Left renal pelvis (tissue), 4 donors: ENCODE measurements at regions not wholly inside any gene's neighbourhood (a gene's known extent, or its start where the extent isn't known, plus 50 kb on each side); places are given as distances from the start of the nearest gene placed in this dataset.
A peak's percentile ranks its signal among the peaks of the same experiment; 100 is the strongest.

Experiments used
- DNase-seq, 4 donors: peaks; one replicate each; pipeline ENCODE4 v3.0.0-alpha.2; 2013; ENCODE audit warnings: low read depth in 4 of 4, low spot score in 3 of 4

DNA sequence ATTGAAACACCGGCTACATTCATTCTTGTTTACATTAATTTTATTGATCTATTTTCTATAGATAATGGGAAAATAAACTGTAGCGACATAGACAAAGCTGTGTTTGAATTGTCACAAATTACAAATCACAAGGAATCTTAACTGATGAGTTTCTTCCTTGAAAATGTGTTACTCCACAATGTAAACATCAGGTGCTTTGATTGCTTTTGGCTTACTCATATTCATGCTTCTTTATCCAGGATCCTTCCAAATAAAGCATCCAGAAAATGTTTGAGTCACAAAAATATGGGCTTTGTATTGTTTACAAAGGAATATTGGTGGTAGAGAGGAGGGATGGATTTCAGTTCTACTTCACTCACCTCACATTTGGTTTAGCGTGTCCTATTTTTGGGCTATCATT, 64.0 kb downstream of the BMP2 start:
- no peak for DNase-seq

DNA sequence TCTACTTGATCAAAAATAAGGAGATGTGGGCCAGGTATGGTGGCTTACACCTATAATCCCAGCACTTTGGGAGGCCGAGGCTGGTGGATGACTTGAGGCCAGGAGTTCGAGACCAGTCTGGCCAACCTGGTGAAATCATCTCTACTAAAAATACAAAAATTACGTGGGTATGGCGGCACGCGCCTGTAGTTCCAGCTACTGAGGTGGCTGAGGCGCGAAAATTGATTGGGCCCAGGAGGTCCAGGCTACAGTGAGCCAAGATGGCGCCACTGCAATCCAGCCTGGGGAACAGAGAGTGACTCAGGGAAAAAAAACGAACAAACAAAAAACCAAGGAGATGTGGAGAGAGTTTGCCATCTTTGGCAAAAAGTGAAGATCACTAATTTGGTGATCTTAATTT, 65.3 kb downstream of the BMP2 start:
- DNase-seq, result no peak

GRCh38 chr20:6835609-6836008, 68.1 kb downstream of the BMP2 start:
- DNase-seq, result no peak

DNA sequence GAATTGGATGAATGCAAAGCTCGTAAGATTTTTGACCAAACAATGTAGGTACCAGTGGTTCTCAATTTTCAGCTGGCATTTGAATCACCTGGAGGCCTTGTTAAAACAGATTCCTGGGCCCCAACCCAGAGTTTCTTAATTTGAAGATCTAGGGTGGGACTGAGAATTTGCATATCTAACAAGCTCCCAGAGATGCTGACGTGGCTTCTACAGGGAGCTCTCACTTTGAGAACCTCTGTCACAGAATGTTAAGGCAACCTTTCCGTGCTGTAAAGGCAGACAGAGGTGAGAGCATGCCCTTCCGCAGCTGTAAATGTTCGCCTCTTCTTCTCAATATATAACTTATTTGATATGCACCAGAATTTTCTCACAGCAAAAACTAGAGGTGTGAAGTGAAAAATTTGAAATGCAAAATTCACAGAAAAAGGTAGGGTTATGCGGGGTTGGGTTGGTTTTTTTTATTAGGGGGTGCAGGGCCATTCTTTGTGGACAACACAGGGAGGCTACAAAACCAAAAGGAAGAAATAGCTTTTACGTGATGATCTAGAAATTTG, 69.4 kb downstream of the BMP2 start:
- no peak for DNase-seq

GRCh38 chr20:6837730-6838129, 70.2 kb downstream of the BMP2 start:
- DNase-seq, result no peak

GRCh38 chr20:6838181-6838826, 70.8 kb downstream of the BMP2 start:
- peak in 1 of 4 donors; percentile 30 for DNase-seq

- DNase-seq, result no peak
Observed at GRCh38 chr20:6841128-6841527, 73.6 kb downstream of the BMP2 start.

DNA sequence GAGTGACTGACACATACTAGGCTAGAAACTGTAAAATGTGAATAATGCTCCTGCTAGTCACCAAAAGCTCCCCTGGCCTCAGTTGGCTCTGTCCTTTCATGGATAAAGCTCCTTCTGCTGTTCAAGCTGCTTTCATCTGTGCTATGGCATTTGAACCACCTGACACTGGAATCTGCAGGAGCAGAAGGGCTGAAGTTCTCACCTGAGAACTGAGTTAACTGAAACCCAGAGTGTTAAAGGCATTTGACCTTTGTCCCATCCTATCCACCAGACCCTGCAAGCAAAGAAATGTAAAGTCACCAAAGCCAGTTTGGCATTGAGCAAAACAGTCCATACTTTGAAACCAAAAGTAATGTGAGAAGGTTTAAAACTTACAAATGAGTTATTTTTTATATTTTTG, 77.7 kb downstream of the BMP2 start:
- DNase-seq, result no peak

DNA sequence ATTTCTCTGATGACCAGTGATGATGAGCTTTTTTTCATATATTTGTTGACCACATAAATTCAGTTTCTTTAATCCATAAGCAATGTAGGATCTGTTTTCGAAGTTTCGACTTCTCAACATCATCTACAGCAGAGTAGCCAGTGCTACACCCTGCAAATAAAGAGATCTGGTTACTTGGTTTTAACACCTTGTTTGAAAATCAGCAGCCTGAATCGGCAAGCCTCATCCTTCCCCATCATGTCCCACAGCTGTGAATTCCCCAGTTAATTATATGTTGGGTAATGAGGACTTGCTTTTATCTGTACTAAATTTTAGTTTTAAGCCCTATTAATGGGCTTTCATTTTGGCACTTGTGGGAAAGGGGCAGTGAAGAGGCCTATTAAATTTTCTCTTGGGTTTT, 80.6 kb downstream of the BMP2 start:
- DNase-seq, result no peak

DNA sequence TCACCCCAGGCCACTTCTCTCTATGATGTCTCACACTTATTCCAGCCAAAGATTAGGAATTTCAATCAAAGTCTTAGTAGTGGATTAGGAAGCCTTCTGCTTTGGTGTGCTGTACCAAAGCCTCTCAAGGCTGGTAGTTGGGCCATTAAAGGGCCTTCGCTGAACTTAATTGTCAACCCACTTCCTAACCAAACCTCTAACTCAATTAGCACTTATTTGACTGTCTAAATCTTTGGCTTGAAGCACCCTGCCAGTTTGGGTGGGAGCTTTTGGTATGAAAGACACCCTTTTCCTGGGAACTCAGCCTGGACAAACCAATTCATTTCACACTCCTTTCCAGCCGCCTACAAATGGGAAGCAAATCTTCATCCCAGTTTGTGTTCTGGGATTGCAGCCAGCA, 81.5 kb downstream of the BMP2 start:
- DNase-seq, result no peak

- no peak for DNase-seq
Observed at GRCh38 chr20:6851136-6851535, 83.7 kb downstream of the BMP2 start.

DNA sequence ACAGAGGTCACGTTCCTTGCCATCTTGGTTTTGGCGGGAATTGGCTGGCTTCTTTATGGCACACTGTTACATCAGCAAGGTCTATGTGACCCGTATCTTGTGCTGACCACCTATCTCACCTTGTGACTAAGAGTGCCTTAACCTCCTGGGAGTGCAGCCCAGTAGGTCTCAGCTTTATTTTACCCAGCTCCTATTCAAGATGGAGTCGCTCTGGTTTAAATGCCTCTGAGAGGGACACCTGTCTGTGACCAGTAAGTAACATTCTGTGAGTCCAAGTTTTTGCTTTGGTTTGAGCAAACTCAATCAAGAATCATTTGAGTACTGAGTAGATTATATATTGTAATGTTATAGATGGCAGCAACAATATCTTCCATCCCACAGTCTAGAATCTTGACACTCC, 85.0 kb downstream of the BMP2 start:
- DNase-seq, result no peak

- no peak for DNase-seq
Observed at GRCh38 chr20:6855104-6855503, 87.6 kb downstream of the BMP2 start.

DNA sequence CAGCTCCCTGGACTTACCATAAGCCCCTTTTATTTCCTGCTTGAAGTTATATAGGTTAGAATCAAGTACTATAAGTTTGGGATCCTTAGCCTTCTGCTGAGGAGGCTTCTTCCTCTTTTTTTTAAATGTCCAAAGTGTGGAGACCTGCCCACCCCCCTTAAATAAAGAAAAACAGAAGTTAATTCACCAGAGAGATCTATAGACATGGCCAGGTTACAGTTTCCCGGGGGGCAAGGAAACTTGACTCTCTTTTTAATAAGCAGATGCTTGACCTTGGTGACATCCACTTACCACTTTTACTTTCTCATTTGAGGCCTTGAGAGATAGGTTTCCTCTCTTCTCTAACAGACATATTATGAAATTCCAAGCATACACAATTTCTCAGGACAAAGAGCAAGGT, 88.3 kb downstream of the BMP2 start:
- no peak for DNase-seq

DNA sequence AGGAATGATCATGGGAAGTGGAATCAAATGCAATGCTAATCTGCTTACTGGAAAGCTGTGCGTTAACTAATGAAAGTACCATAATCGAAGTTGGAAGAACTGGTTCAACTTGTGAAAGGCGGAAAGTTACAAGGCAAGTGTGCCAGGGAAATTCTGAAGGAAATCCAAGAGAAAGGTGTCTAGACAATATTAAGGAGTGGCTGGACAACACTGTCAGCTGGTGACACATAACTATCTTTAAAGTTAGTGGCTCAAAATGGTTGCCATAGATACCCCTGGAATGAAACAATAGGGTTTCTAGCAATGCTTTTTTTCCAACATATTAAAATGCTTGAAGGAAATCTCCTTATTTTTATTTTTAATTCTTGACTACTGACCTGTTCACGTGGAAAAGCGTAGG, 90.4 kb downstream of the BMP2 start:
- no peak for DNase-seq

DNA sequence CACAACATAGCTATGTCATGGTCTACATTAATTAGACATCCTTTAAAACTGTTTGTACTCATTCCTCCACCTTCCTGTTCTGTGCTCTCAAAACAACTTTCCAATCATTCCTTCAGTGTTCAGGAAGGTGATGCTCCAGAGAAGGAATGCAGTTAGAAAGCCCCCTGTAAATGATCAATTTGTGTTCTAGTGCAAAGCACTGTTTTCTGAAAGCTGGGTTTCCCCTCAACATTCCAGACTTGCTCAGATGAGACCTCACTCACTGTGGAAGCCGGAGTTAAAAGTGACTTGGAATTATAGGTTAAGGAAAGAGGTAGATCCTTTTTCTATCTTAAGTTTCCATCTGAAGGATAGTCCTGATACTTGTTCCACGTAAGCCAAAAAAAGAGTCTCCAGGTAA, 95.9 kb downstream of the BMP2 start:
- DNase-seq, result no peak

GRCh38 chr20:6863798-6864201, 96.3 kb downstream of the BMP2 start:
- DNase-seq, result no peak

- DNase-seq, result no peak
Observed at GRCh38 chr20:6864740-6865139, 97.3 kb downstream of the BMP2 start.

DNA sequence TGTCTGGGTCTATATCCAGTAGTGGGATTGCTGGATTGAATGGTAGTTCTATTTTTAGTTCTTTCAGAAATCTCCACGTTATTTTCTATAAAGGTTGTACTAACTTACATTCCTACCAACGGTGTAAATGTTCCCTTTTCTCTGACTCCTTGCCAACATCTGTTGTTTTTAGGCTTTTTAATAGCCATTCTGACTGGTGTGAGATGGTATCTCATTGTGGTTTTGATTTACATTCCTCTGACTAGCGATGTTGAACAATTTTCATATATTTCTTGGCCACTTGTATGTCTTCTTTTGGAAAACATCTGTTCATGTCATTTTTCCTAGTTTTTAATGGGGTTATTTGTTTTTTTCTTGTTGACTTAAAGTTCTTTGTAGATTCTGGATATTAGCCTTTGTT, 99.3 kb downstream of the BMP2 start:
- no peak for DNase-seq

GRCh38 chr20:6868861-6869260, 101.4 kb downstream of the BMP2 start:
- DNase-seq, result no peak

GRCh38 chr20:6870559-6870958, 103.1 kb downstream of the BMP2 start:
- DNase-seq, result no peak

DNA sequence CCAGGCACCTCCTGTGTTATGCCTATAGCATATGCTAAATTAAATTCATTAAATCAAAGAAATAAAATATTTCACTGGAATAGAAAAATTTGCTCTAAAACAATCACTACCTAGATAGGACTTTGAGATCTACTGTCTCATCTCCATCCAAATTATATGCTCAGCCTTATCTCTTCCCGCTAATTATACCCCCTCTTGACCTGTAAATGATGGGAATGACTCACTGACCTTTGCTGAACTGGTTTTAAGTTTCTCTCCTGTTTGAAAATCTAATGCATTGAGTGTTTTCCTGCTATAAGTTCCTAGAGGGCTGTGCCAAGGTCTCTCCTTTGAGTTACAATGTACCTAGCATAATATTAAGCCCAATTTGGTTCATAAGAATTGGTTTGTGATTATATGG, 110.1 kb downstream of the BMP2 start:
- DNase-seq, result no peak
